CD14-positive monocyte (primary cell): ENCODE measurements at regions not wholly inside any gene's neighbourhood (a gene's known extent, or its start where the extent isn't known, plus 50 kb on each side); places are given as distances from the start of the nearest gene placed in this dataset.

Source experiments
- DNase-seq, 3 donors: peaks; one replicate each; pipeline ENCODE4 v3.0.0-alpha.2; 2011 to 2022
- H2AFZ ChIP-seq: 2 replicates; pipeline ENCODE4 v1.6.0; 2012; ENCODE audit warnings: mild to moderate bottlenecking, low read depth, low read length, inconsistent platforms; ENCODE audit not compliant: insufficient read depth, poor library complexity, severe bottlenecking
- H3K27ac ChIP-seq, 2 donors: 1 replicate in 1 of 2; 2 replicates in 1 of 2; pipeline ENCODE4 v1.5.1; 2012 to 2013; ENCODE audit warnings: low read length in 2 of 2, control low read depth in 1 of 2, inconsistent platforms in 1 of 2, low read depth in 1 of 2, mild to moderate bottlenecking in 1 of 2
- H3K27me3 ChIP-seq, 2 donors: one replicate each; pipeline versions ENCODE4 v1.6.0 to v1.6.1; 2011 to 2013; ENCODE audit warnings: low read length in 2 of 2; ENCODE audit not compliant: control insufficient read depth in 2 of 2, insufficient read depth in 2 of 2
- H3K36me3 ChIP-seq, 2 donors: replicated peaks in 1 of 2; 1 replicate in 1 of 2; 2 replicates in 1 of 2; pipeline versions ENCODE4 v1.5.1 to v1.6.1; 2012 to 2013; ENCODE audit warnings: low read length in 2 of 2, control low read depth in 1 of 2, inconsistent platforms in 1 of 2, mild to moderate bottlenecking in 1 of 2; ENCODE audit not compliant: insufficient read depth in 2 of 2, control insufficient read depth in 1 of 2
- H3K4me1 ChIP-seq, 2 donors: 1 replicate in 1 of 2; 2 replicates in 1 of 2; pipeline versions ENCODE4 v1.5.1 to v1.6.1; 2012 to 2013; ENCODE audit warnings: low read length in 2 of 2, control low read depth in 1 of 2, inconsistent platforms in 1 of 2, mild to moderate bottlenecking in 1 of 2, moderate library complexity in 1 of 2; ENCODE audit not compliant: insufficient read depth in 2 of 2, control insufficient read depth in 1 of 2
- H3K4me2 ChIP-seq: replicated peaks from 2 replicates; pipeline ENCODE3; 2012; ENCODE audit warnings: low read length, moderate library complexity, mild to moderate bottlenecking; ENCODE audit not compliant: poor library complexity, severe bottlenecking; ENCODE audit errors: extremely low read depth
- H3K4me3 ChIP-seq, 3 experiments: fragments of 200-600 bp in 1 of 3; sonication (generic) in 1 of 3; replicated peaks in 1 of 3; 1 replicate in 2 of 3; 2 replicates in 1 of 3; pipeline ENCODE4 v1.5.1; 2011 to 2013; ENCODE audit warnings: low read length in 3 of 3, mild to moderate bottlenecking in 3 of 3, control low read depth in 2 of 3, low read depth in 2 of 3, inconsistent platforms in 1 of 3, moderate library complexity in 1 of 3
- H3K79me2 ChIP-seq: 2 replicates; pipeline ENCODE4 v1.6.0; 2012; ENCODE audit warnings: mild to moderate bottlenecking, control low read depth, inconsistent platforms, low read length, moderate library complexity; ENCODE audit not compliant: insufficient read depth
- H3K9ac ChIP-seq: 2 replicates; pipeline ENCODE4 v1.6.0; 2017; ENCODE audit warnings: low read length, mild to moderate bottlenecking; ENCODE audit not compliant: insufficient read depth, poor library complexity, severe bottlenecking
- H3K9me3 ChIP-seq, 2 donors: replicated peaks in 1 of 2; 1 replicate in 1 of 2; 2 replicates in 1 of 2; pipeline versions ENCODE4 v1.5.1 to v1.6.1; 2012 to 2013; ENCODE audit warnings: low read length in 2 of 2, control low read depth in 1 of 2; ENCODE audit not compliant: control insufficient read depth in 1 of 2, insufficient read depth in 1 of 2
- H4K20me1 ChIP-seq: 2 replicates; pipeline ENCODE4 v1.6.0; 2012; ENCODE audit warnings: mild to moderate bottlenecking, low read length, control low read depth, moderate library complexity; ENCODE audit not compliant: insufficient read depth
- H3K27ac Mint-ChIP-seq, 7 donors: one replicate each; pipeline ENCODE4 v1.8.0; 2020; ENCODE audit warnings: mild to moderate bottlenecking in 7 of 7, mixed read lengths in 7 of 7, moderate library complexity in 6 of 7, inconsistent platforms in 2 of 7
- H3K27me3 Mint-ChIP-seq, 3 donors: one replicate each; pipeline ENCODE4 v1.8.0; 2021 to 2022; ENCODE audit warnings: low read depth in 3 of 3, mild to moderate bottlenecking in 3 of 3, mixed read lengths in 3 of 3, moderate library complexity in 3 of 3, inconsistent platforms in 1 of 3
- H3K36me3 Mint-ChIP-seq, 2 donors: one replicate each; pipeline ENCODE4 v1.8.0; 2020; ENCODE audit warnings: mixed read lengths in 2 of 2, inconsistent platforms in 1 of 2, mild to moderate bottlenecking in 1 of 2
- H3K4me1 Mint-ChIP-seq: one replicate; pipeline ENCODE4 v1.8.0; 2020; ENCODE audit warnings: mild to moderate bottlenecking, mixed read lengths
- H3K4me3 Mint-ChIP-seq, 2 donors: one replicate each; pipeline ENCODE4 v1.8.0; 2020; ENCODE audit warnings: mild to moderate bottlenecking in 2 of 2, mixed read lengths in 2 of 2, moderate library complexity in 1 of 2
- H3K9me3 Mint-ChIP-seq, 7 donors: one replicate each; pipeline ENCODE4 v1.8.0; 2020 to 2022; ENCODE audit warnings: mixed read lengths in 7 of 7, mild to moderate bottlenecking in 6 of 7, moderate library complexity in 6 of 7, inconsistent platforms in 2 of 7
- CTCF ChIP-seq: fragments of 200-600 bp; IDR thresholded peaks from one replicate; pipeline ENCODE4 v1.8.0; 2022; ENCODE audit warnings: antibody characterized with exemption, mild to moderate bottlenecking
- WGBS: methylation state at CpG from one replicate; pipeline ENCODE4 v1.1.5; 2013; ENCODE audit warnings: missing lambda C conversion rate; ENCODE audit not compliant: insufficient coverage; 5-methylcytosine and 5-hydroxymethylcytosine counted together
- intact Hi-C, 2 donors: fragments of 100-400 bp; cut with micrococcal nuclease; formaldehyde crosslinking; loops; one replicate each; pipeline versions ENCODE4 v1.15.0 to v1.15.1; 2023

GRCh38 chr6:87912102-87912501, 135.5 kb upstream of the SPACA1 start:
- H3K4me1 Mint-ChIP-seq: peaks cover 3% of the 10 kb centered on the region
- no peak overlapping the region for H3K4me3 Mint-ChIP-seq
- peaks cover 18 to 32% (median 20%) of the 10 kb centered on the region in 3 donors for H3K27me3 Mint-ChIP-seq
- intact Hi-C loops: no loop called here
- Histone ChIP-seq H3K27me3 (peaks cover 18 to 22% of the 10 kb centered on the region in 2 donors), H3K79me2 (no peaks in the 10 kb centered on the region), H3K4me1 (peaks cover 3 to 5% of the 10 kb centered on the region in 2 donors), H3K9ac (no peak overlapping the region), H3K9me3 (peaks cover 0 to 5% of the 10 kb centered on the region in 2 donors), H2AFZ (no peak overlapping the region), H4K20me1 (no peaks in the 10 kb centered on the region), H3K4me3 (no peak overlapping the region), H3K27ac (no peak overlapping the region), H3K36me3 (no peaks in the 10 kb centered on the region), H3K4me2 (no peak overlapping the region)
- TF ChIP-seq CTCF: no peak
- no peak overlapping the region for H3K27ac Mint-ChIP-seq
- no CpG with 5 or more reads among the region's 1 CpG for WGBS
- H3K36me3 Mint-ChIP-seq: no peaks in the 10 kb centered on the region
- no peak for DNase-seq
- H3K9me3 Mint-ChIP-seq: peaks cover 0 to 17% (median 4%) of the 10 kb centered on the region in 7 donors

- no peak overlapping the region for H3K27ac Mint-ChIP-seq
- no peak overlapping the region for H3K4me3 Mint-ChIP-seq
- H3K9ac ChIP-seq: no peak overlapping the region
- H3K36me3 ChIP-seq: no peaks in the 10 kb centered on the region
- no peaks in the 10 kb centered on the region for H3K9me3 ChIP-seq
- no peak overlapping the region for H2AFZ ChIP-seq
- 91% methylated on average over 7 of the region's 8 CpGs for WGBS
- no peak overlapping the region for H3K27ac ChIP-seq
- no peak for DNase-seq
- H3K36me3 Mint-ChIP-seq: no peaks in the 10 kb centered on the region
- H4K20me1 ChIP-seq: no peaks in the 10 kb centered on the region
- no peak for TF ChIP-seq CTCF
- peaks cover 3 to 5% of the 10 kb centered on the region in 2 donors for H3K4me1 ChIP-seq
- no peak overlapping the region for H3K4me2 ChIP-seq
- H3K4me1 Mint-ChIP-seq: peaks cover 3% of the 10 kb centered on the region
- peaks cover 0 to 11% (median 0%) of the 10 kb centered on the region in 7 donors for H3K9me3 Mint-ChIP-seq
- peaks cover 30 to 34% of the 10 kb centered on the region in 2 donors for H3K27me3 ChIP-seq
- no peaks in the 10 kb centered on the region for H3K79me2 ChIP-seq
- H3K27me3 Mint-ChIP-seq: peaks cover 19 to 36% (median 29%) of the 10 kb centered on the region in 3 donors
- intact Hi-C loops: no loop called here
- no peak overlapping the region for H3K4me3 ChIP-seq
Observed at GRCh38 chr6:87909849-87910248, 137.8 kb upstream of the SPACA1 start.
